Fibroblast of the aortic adventitia (primary cell): ENCODE measurements at regions not wholly inside any gene's neighbourhood (a gene's known extent, or its start where the extent isn't known, plus 50 kb on each side); places are given as distances from the start of the nearest gene placed in this dataset.

Source experiments
- DNase-seq: peaks from one replicate; pipeline ENCODE4 v3.0.0-alpha.2; 2010; ENCODE audit warnings: low read depth
- H3K4me3 ChIP-seq: 2 replicates; pipeline ENCODE4 v1.5.1; 2011; ENCODE audit warnings: low read depth, mild to moderate bottlenecking, control low read depth, low read length, moderate library complexity
- CTCF ChIP-seq: IDR thresholded peaks from 2 replicates; pipeline ENCODE4 v1.5.1; 2011; ENCODE audit warnings: mild to moderate bottlenecking, low read length, control low read depth, inconsistent platforms; ENCODE audit not compliant: insufficient read depth

- no peak overlapping the region for H3K4me3 ChIP-seq
- no peak for TF ChIP-seq CTCF
- no peak for DNase-seq
These were observed 111.5 kb upstream of the RBFOX1 start for GRCh38 chr16:7221157-7221556.

- H3K4me3 ChIP-seq: no peak overlapping the region
- no peak for DNase-seq
- TF ChIP-seq CTCF: no peak
These were observed 113.7 kb upstream of the RBFOX1 start for GRCh38 chr16:7218936-7219335.

GRCh38 chr16:7217797-7218196 is 114.8 kb upstream of the RBFOX1 start:
- no peak for TF ChIP-seq CTCF
- DNase-seq: no peak
- H3K4me3 ChIP-seq: no peak overlapping the region

GRCh38 chr16:7216719-7217118 is 115.9 kb upstream of the RBFOX1 start:
- H3K4me3 ChIP-seq: no peak overlapping the region
- no peak for DNase-seq
- no peak for TF ChIP-seq CTCF

GRCh38 chr16:7211781-7212180 is 120.9 kb upstream of the RBFOX1 start:
- TF ChIP-seq CTCF: no peak
- no peak for DNase-seq
- H3K4me3 ChIP-seq: no peak overlapping the region

- DNase-seq: no peak
- TF ChIP-seq CTCF: no peak
- no peak overlapping the region for H3K4me3 ChIP-seq
These were observed 123.0 kb upstream of the RBFOX1 start for GRCh38 chr16:7209598-7209997.

GRCh38 chr16:7206469-7206868 is 126.2 kb upstream of the RBFOX1 start:
- DNase-seq: no peak
- no peak for TF ChIP-seq CTCF

More at GRCh38 chr16:7206469-7206868, 126.2 kb upstream of the RBFOX1 start:
- H3K4me3 ChIP-seq: no peak overlapping the region
